DND-41 (cell line): ENCODE measurements at regions not wholly inside any gene's neighbourhood (a gene's known extent, or its start where the extent isn't known, plus 50 kb on each side); places are given as distances from the start of the nearest gene placed in this dataset.

Experiments
- ATAC-seq: fragments of 200-7000 bp; cut with Tn5 transposase; 3 replicates; pipeline ENCODE4 v1.9.1; 2021; ENCODE audit warnings: low read depth; ENCODE audit not compliant: insufficient read depth
- DNase-seq: peaks from one replicate; pipeline ENCODE4 v3.0.0-alpha.2; 2020
- H2AFZ ChIP-seq: 2 replicates; pipeline ENCODE4 v1.6.0; 2012; ENCODE audit warnings: low read depth, low read length
- H3K27ac ChIP-seq: 2 replicates; pipeline ENCODE4 v1.5.1; 2012; ENCODE audit warnings: low read length, inconsistent platforms
- H3K27me3 ChIP-seq: fragments of 200-600 bp; sonication (generic); 2 replicates; pipeline ENCODE4 v1.6.0; 2012; ENCODE audit warnings: low read length, mild to moderate bottlenecking, inconsistent platforms; ENCODE audit not compliant: insufficient read depth, poor library complexity
- H3K36me3 ChIP-seq: 2 replicates; pipeline ENCODE4 v1.5.1; 2012; ENCODE audit warnings: low read length, inconsistent platforms; ENCODE audit not compliant: insufficient read depth
- H3K4me1 ChIP-seq: 2 replicates; pipeline ENCODE4 v1.5.1; 2012; ENCODE audit warnings: mild to moderate bottlenecking, low read length; ENCODE audit not compliant: insufficient read depth
- H3K4me2 ChIP-seq: 2 replicates; pipeline ENCODE4 v1.6.0; 2012; ENCODE audit warnings: mild to moderate bottlenecking, moderate library complexity, low read length, inconsistent platforms; ENCODE audit not compliant: insufficient read depth
- H3K4me3 ChIP-seq, 2 experiments: fragments of 200-600 bp in 1 of 2; shearing (Covaris generic) in 1 of 2; 2 replicates each; pipeline ENCODE4 v1.5.1; 2012 to 2016; ENCODE audit warnings: inconsistent platforms in 2 of 2, low read length in 2 of 2, mild to moderate bottlenecking in 2 of 2, low read depth in 1 of 2, moderate library complexity in 1 of 2
- H3K79me2 ChIP-seq: 2 replicates; pipeline ENCODE4 v1.6.0; 2012; ENCODE audit warnings: low read length, inconsistent platforms; ENCODE audit not compliant: insufficient read depth
- H3K9ac ChIP-seq: 2 replicates; pipeline ENCODE4 v1.6.0; 2012; ENCODE audit warnings: low read depth, mild to moderate bottlenecking, inconsistent platforms, low read length, moderate library complexity
- H3K9me3 ChIP-seq: 2 replicates; pipeline ENCODE4 v1.5.1; 2012; ENCODE audit warnings: low read length, moderate library complexity, mild to moderate bottlenecking, inconsistent platforms; ENCODE audit not compliant: insufficient read depth, severe bottlenecking
- H4K20me1 ChIP-seq: 2 replicates; pipeline ENCODE4 v1.6.0; 2012; ENCODE audit warnings: low read length; ENCODE audit not compliant: insufficient read depth
- CTCF ChIP-seq: IDR thresholded peaks from 2 replicates; pipeline ENCODE4 v1.5.1; 2012; ENCODE audit warnings: borderline replicate concordance, low read length, moderate library complexity, mild to moderate bottlenecking; ENCODE audit not compliant: poor library complexity, severe bottlenecking; ENCODE audit errors: extremely low read depth
- EZH2 ChIP-seq: IDR thresholded peaks from 3 replicates; pipeline ENCODE4 v1.6.1; 2012; ENCODE audit warnings: borderline replicate concordance, low read depth, mild to moderate bottlenecking, moderate library complexity, low read length, inconsistent platforms; ENCODE audit not compliant: severe bottlenecking

- H3K27ac ChIP-seq = no peak overlapping the region
Measured at GRCh38 chr16:17949141-17949981, 387.2 kb downstream of the NPIPA8 start.

GRCh38 chr16:17947637-17948036 is 388.9 kb downstream of the NPIPA8 start:
- Histone ChIP-seq H3K79me2 (no peaks in the 10 kb centered on the region), H3K9me3 (no peaks in the 10 kb centered on the region), H3K27ac (no peak overlapping the region), H2AFZ (no peak overlapping the region), H3K27me3 (no peaks in the 10 kb centered on the region), H3K4me3 (no peak overlapping the region), H4K20me1 (no peaks in the 10 kb centered on the region), H3K4me1 (no peaks in the 10 kb centered on the region), H3K9ac (no peak overlapping the region), H3K4me2 (no peak overlapping the region), H3K36me3 (no peaks in the 10 kb centered on the region)
- DNase-seq (no peak), ATAC-seq (no peak)
- TF ChIP-seq EZH2 = no peak

More at GRCh38 chr16:17949141-17949981, 387.2 kb downstream of the NPIPA8 start:
- no peak for TF ChIP-seq CTCF
- no peak for TF ChIP-seq EZH2
- DNase-seq (no peak), ATAC-seq (no peak)
- no peaks in the 10 kb centered on the region for H3K9me3 ChIP-seq
- no peaks in the 10 kb centered on the region for H3K4me1 ChIP-seq
- no peak overlapping the region for H2AFZ ChIP-seq
- no peaks in the 10 kb centered on the region for H4K20me1 ChIP-seq
- H3K27me3 ChIP-seq = no peaks in the 10 kb centered on the region
- H3K9ac ChIP-seq = no peak overlapping the region
- no peaks in the 10 kb centered on the region for H3K36me3 ChIP-seq
- H3K4me3 ChIP-seq = no peak overlapping the region
- H3K4me2 ChIP-seq = no peak overlapping the region
- no peaks in the 10 kb centered on the region for H3K79me2 ChIP-seq

DNA sequence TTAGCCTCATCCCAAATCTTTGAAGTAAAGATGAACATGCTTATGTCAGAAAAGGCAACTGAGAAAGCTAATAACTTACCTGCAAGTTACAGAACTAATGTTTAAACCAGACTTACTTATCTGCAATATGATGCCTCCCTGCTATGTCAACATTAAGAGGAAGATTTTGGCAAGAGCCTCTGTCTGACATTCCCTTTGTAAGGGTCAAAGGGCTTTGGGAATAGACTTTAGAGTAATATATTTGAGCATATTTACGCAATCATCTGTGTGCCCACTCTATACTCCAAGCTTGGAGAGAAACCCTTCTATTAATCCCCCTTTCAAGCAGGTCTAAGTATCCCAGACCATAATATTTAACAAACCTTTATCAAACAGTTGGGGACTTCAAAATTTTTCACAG is 389.4 kb downstream of the NPIPA8 start:
- Histone ChIP-seq H3K36me3 (no peaks in the 10 kb centered on the region), H2AFZ (no peak overlapping the region), H3K9ac (no peak overlapping the region), H3K4me1 (no peaks in the 10 kb centered on the region), H3K79me2 (no peaks in the 10 kb centered on the region), H3K9me3 (no peaks in the 10 kb centered on the region), H3K27me3 (no peaks in the 10 kb centered on the region), H4K20me1 (no peaks in the 10 kb centered on the region), H3K27ac (no peak overlapping the region), H3K4me3 (no peak overlapping the region), H3K4me2 (no peak overlapping the region)
- DNase-seq (no peak), ATAC-seq (no peak)
- TF ChIP-seq EZH2 = no peak
- TF ChIP-seq CTCF = no peak

DNA sequence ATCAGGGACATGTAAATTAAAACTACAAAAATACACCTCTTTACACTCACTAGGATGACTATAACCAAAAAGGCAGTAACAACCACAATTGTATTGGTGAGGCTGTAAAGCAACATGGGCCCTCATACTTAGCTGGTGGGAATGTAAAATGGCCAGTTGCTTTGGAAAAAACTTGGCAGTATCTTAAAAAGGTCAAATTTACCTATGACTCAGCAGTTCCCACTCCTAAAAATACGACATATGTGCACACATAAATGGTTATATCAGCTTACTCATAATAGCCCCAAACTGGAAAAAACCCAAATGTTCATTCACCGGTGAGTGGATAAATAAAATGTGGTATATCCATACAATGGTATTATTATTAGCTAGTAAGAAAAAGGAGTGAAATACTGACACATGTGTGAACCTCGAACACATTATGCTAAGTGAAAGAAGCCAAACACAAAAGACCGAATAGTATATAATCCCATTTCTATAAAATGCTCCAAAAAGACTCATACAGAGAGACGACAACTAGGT is 391.4 kb downstream of the NPIPA8 start:
- TF ChIP-seq CTCF = no peak
- TF ChIP-seq EZH2 = no peak
- DNase-seq = no peak
- no peak for ATAC-seq

More for the DNA sequence above, 391.4 kb downstream of the NPIPA8 start:
- no peak overlapping the region for H3K4me2 ChIP-seq
- H4K20me1 ChIP-seq = no peaks in the 10 kb centered on the region
- H3K27ac ChIP-seq = no peak overlapping the region
- no peaks in the 10 kb centered on the region for H3K27me3 ChIP-seq
- no peak overlapping the region for H3K9ac ChIP-seq
- no peak overlapping the region for H2AFZ ChIP-seq
- H3K36me3 ChIP-seq = no peaks in the 10 kb centered on the region
- H3K9me3 ChIP-seq = no peaks in the 10 kb centered on the region
- H3K4me3 ChIP-seq = no peak overlapping the region
- H3K79me2 ChIP-seq = no peaks in the 10 kb centered on the region
- no peaks in the 10 kb centered on the region for H3K4me1 ChIP-seq
